Spleen (tissue), 7 donors: ENCODE measurements at regions not wholly inside any gene's neighbourhood (a gene's known extent, or its start where the extent isn't known, plus 50 kb on each side); places are given as distances from the start of the nearest gene placed in this dataset.

Experiments
- CTCF ChIP-seq, 11 experiments: fragments of 200-600 bp in 7 of 11; fragments of 450-650 bp in 4 of 11; sonication (generic) in 4 of 11; IDR thresholded peaks in 8 of 11; conservative IDR thresholded peaks in 3 of 11; 1 replicate in 7 of 11; 2 replicates in 4 of 11; pipeline versions ENCODE4 v1.4.0 to v1.8.0; 2016 to 2021; ENCODE audit warnings: antibody characterized with exemption in 11 of 11, inconsistent platforms in 4 of 11, mild to moderate bottlenecking in 1 of 11
- POLR2A ChIP-seq, 3 donors: fragments of 450-650 bp; IDR thresholded peaks; one replicate each; pipeline ENCODE4 v1.5.1; 2017; ENCODE audit warnings: antibody characterized with exemption in 3 of 3, mild to moderate bottlenecking in 1 of 3
- POLR2AphosphoS5 ChIP-seq, 3 donors: sonication (generic); formaldehyde crosslinking; IDR thresholded peaks; one replicate each; pipeline ENCODE4 v1.5.1; 2017; ENCODE audit warnings: antibody characterized with exemption in 3 of 3
- donor health status: DM: no; HTN: no; CAD: no; lungs with moderate emphysema.
- donor health status: DM: no; HTN: no; CAD: no.
- donor health status: DM: no; HTN: no; CAD: no.

DNA sequence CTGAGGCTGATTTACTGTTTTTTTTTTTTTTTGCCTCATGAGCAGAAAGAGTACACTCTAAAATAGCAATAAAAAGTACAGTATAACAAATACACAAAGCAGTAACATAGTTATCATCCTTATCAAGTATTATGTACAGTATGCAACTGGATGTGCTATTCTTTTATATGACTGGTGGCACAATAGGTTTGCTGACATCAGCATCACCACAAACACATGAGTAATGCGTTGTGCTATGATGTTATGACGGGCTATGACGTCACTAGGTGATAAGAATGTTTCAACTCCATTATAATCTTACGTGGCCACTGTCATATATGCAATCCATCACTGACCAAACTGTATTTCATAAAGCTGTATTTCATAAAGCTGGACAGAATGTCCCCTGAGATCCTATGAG lies 189.2 kb upstream of the GLI3 start:
- TF ChIP-seq CTCF (IDR thresholded peaks at IDR 0.05 in 8 of 11, conservative IDR thresholded peaks at IDR 0.05 in 3 of 11) = no peak
- TF ChIP-seq POLR2AphosphoS5 (IDR thresholded peaks at IDR 0.05) = no peak
- no peak for TF ChIP-seq POLR2A (IDR thresholded peaks at IDR 0.05)
